ENCODE measurements at regions not wholly inside any gene's neighbourhood (a gene's known extent, or its start where the extent isn't known, plus 50 kb on each side); places are given as distances from the start of the nearest gene placed in this dataset.

- Histone ChIP-seq H3K27me3 (ENCODE audit: control insufficient read depth, insufficient read depth, low read length) (peaks cover 2% of the 10 kb centered on the region), H3K36me3 (ENCODE audit: control insufficient read depth, insufficient read depth, low read length) (no peaks in the 10 kb centered on the region), H3K4me2 (ENCODE audit: extremely low read depth, insufficient read depth, low read length) (no peak overlapping the region), H3K9ac (ENCODE audit: insufficient read depth, low read length) (no peak overlapping the region), H3K79me2 (ENCODE audit: control insufficient read depth, insufficient read depth, low read length) (no peaks in the 10 kb centered on the region), H2AFZ (ENCODE audit: low read length) (no peak overlapping the region), H3K4me1 (ENCODE audit: control insufficient read depth, extremely low read depth, insufficient read depth, low read length) (no peaks in the 10 kb centered on the region), H3K27ac (ENCODE audit: insufficient read depth, low read length) (no peak overlapping the region), H3K4me3 (replicated peaks in 1 of 4; ENCODE audit: control extremely low read depth in 1 of 4, insufficient read depth in 1 of 4, low read depth in 3 of 4, low read length in 4 of 4) (no peak overlapping the region), H3K9me3 (ENCODE audit: control insufficient read depth, insufficient read depth, low read depth, low read length) (no peaks in the 10 kb centered on the region), H4K20me1 (ENCODE audit: control insufficient read depth, extremely low read depth, insufficient read depth, low read length) (no peaks in the 10 kb centered on the region)
- TF ChIP-seq, protein P1, sequence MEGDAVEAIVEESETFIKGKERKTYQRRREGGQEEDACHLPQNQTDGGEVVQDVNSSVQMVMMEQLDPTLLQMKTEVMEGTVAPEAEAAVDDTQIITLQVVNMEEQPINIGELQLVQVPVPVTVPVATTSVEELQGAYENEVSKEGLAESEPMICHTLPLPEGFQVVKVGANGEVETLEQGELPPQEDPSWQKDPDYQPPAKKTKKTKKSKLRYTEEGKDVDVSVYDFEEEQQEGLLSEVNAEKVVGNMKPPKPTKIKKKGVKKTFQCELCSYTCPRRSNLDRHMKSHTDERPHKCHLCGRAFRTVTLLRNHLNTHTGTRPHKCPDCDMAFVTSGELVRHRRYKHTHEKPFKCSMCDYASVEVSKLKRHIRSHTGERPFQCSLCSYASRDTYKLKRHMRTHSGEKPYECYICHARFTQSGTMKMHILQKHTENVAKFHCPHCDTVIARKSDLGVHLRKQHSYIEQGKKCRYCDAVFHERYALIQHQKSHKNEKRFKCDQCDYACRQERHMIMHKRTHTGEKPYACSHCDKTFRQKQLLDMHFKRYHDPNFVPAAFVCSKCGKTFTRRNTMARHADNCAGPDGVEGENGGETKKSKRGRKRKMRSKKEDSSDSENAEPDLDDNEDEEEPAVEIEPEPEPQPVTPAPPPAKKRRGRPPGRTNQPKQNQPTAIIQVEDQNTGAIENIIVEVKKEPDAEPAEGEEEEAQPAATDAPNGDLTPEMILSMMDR (conservative IDR thresholded peaks at IDR 0.05 in 1 of 2, IDR thresholded peaks at IDR 0.05 in 1 of 2; ENCODE audit: low read depth in 1 of 2, low read length in 2 of 2): no peak
- TF ChIP-seq EZH2 (IDR thresholded peaks at IDR 0.05; ENCODE audit: low read length, missing control alignments): no peak
- no peak for DNase-seq (ENCODE audit: low read depth in 2 of 2)
Observed at GRCh38 chr9:78130853-78131252, 99.2 kb upstream of the GNAQ start.

- Histone ChIP-seq H3K27ac (ENCODE audit: insufficient read depth, low read length) (no peak overlapping the region), H4K20me1 (ENCODE audit: control insufficient read depth, extremely low read depth, insufficient read depth, low read length) (no peaks in the 10 kb centered on the region), H3K4me1 (ENCODE audit: control insufficient read depth, extremely low read depth, insufficient read depth, low read length) (no peaks in the 10 kb centered on the region), H3K79me2 (ENCODE audit: control insufficient read depth, insufficient read depth, low read length) (no peaks in the 10 kb centered on the region), H3K4me3 (replicated peaks in 1 of 4; ENCODE audit: control extremely low read depth in 1 of 4, insufficient read depth in 1 of 4, low read depth in 3 of 4, low read length in 4 of 4) (no peak overlapping the region), H3K9me3 (ENCODE audit: control insufficient read depth, insufficient read depth, low read depth, low read length) (no peaks in the 10 kb centered on the region), H3K4me2 (ENCODE audit: extremely low read depth, insufficient read depth, low read length) (no peak overlapping the region), H3K9ac (ENCODE audit: insufficient read depth, low read length) (no peak overlapping the region), H3K27me3 (ENCODE audit: control insufficient read depth, insufficient read depth, low read length) (peaks cover 2% of the 10 kb centered on the region), H3K36me3 (ENCODE audit: control insufficient read depth, insufficient read depth, low read length) (no peaks in the 10 kb centered on the region), H2AFZ (ENCODE audit: low read length) (no peak overlapping the region)
- no peak for TF ChIP-seq EZH2 (IDR thresholded peaks at IDR 0.05; ENCODE audit: low read length, missing control alignments)
- TF ChIP-seq, protein P1 (conservative IDR thresholded peaks at IDR 0.05 in 1 of 2, IDR thresholded peaks at IDR 0.05 in 1 of 2; ENCODE audit: low read depth in 1 of 2, low read length in 2 of 2): peak; percentile 12 to 18
- peak; percentile 53 to 56 for DNase-seq (ENCODE audit: low read depth in 2 of 2)
Observed at GRCh38 chr9:78130004-78130403, 98.4 kb upstream of the GNAQ start.

- no peaks in the 10 kb centered on the region for H4K20me1 ChIP-seq (ENCODE audit: control insufficient read depth, extremely low read depth, insufficient read depth, low read length)
- no peak overlapping the region for H3K27ac ChIP-seq (ENCODE audit: insufficient read depth, low read length)
- no peaks in the 10 kb centered on the region for H3K9me3 ChIP-seq (ENCODE audit: control insufficient read depth, insufficient read depth, low read depth, low read length)
- no peaks in the 10 kb centered on the region for H3K36me3 ChIP-seq (ENCODE audit: control insufficient read depth, insufficient read depth, low read length)
- no peak for TF ChIP-seq EZH2 (IDR thresholded peaks at IDR 0.05; ENCODE audit: low read length, missing control alignments)
- no peak overlapping the region for H2AFZ ChIP-seq (ENCODE audit: low read length)
- no peak for DNase-seq (ENCODE audit: low read depth in 2 of 2)
- H3K79me2 ChIP-seq (ENCODE audit: control insufficient read depth, insufficient read depth, low read length): no peaks in the 10 kb centered on the region
- H3K4me3 ChIP-seq (replicated peaks in 1 of 4; ENCODE audit: control extremely low read depth in 1 of 4, insufficient read depth in 1 of 4, low read depth in 3 of 4, low read length in 4 of 4): no peak overlapping the region
- H3K4me1 ChIP-seq (ENCODE audit: control insufficient read depth, extremely low read depth, insufficient read depth, low read length): no peaks in the 10 kb centered on the region
- H3K27me3 ChIP-seq (ENCODE audit: control insufficient read depth, insufficient read depth, low read length): peaks cover 2% of the 10 kb centered on the region
- H3K9ac ChIP-seq (ENCODE audit: insufficient read depth, low read length): no peak overlapping the region
- no peak overlapping the region for H3K4me2 ChIP-seq (ENCODE audit: extremely low read depth, insufficient read depth, low read length)
Observed at GRCh38 chr9:78127279-78128225, 95.9 kb upstream of the GNAQ start.
